Stomach (tissue), 8 donors: ENCODE measurements at regions not wholly inside any gene's neighbourhood (a gene's known extent, or its start where the extent isn't known, plus 50 kb on each side); places are given as distances from the start of the nearest gene placed in this dataset.

Experiments used
- DNase-seq, 2 donors: peaks; one replicate each; pipeline versions ENCODE4 v3.0.0 to v3.0.0-alpha.2; 2013 to 2019
- H3K27ac ChIP-seq, 5 donors: fragments of 200-600 bp in 4 of 5; sonication (generic) in 4 of 5; one replicate each; pipeline ENCODE4 v1.5.1; 2013 to 2019; ENCODE audit warnings: mild to moderate bottlenecking in 1 of 5, moderate library complexity in 1 of 5
- H3K27me3 ChIP-seq, 3 donors: fragments of 200-600 bp; sonication (generic); one replicate each; pipeline ENCODE4 v1.5.1; 2017 to 2019; ENCODE audit warnings: mixed run types in 1 of 3
- H3K36me3 ChIP-seq, 4 donors: fragments of 200-600 bp; sonication (generic); 1 replicate in 3 of 4; 2 replicates in 1 of 4; pipeline ENCODE4 v1.5.1; 2016 to 2019
- H3K4me1 ChIP-seq, 4 donors: fragments of 200-600 bp; sonication (generic); one replicate each; pipeline ENCODE4 v1.5.1; 2016 to 2019
- H3K4me3 ChIP-seq, 4 donors: fragments of 200-600 bp; sonication (generic) in 3 of 4; one replicate each; pipeline ENCODE4 v1.5.1; 2016 to 2019; ENCODE audit warnings: mild to moderate bottlenecking in 1 of 4
- H3K9me3 ChIP-seq, 4 donors: fragments of 200-600 bp; sonication (generic); one replicate each; pipeline ENCODE4 v1.5.1; 2016 to 2019
- EP300 ChIP-seq: sonication (generic); formaldehyde crosslinking; IDR thresholded peaks from one replicate; pipeline ENCODE4 v1.6.1; 2017; ENCODE audit warnings: antibody characterized with exemption
- POLR2A ChIP-seq, 4 donors: fragments of 450-650 bp; IDR thresholded peaks; one replicate each; pipeline ENCODE4 v1.6.1; 2016; ENCODE audit warnings: antibody characterized with exemption in 4 of 4, control low read depth in 2 of 4, mild to moderate bottlenecking in 1 of 4, moderate library complexity in 1 of 4
- POLR2AphosphoS5 ChIP-seq, 3 donors: sonication (generic); formaldehyde crosslinking; IDR thresholded peaks; one replicate each; pipeline ENCODE4 v1.6.1; 2016; ENCODE audit warnings: antibody characterized with exemption in 3 of 3
- WGBS, 5 donors: extraction: QIAGEN DNeasy Blood & Tissue Kit in 3 of 5; methylation state at CpG; one replicate each; pipeline versions ENCODE4 v1.1.5 to v1.1.7; 2013 to 2018; 5-methylcytosine and 5-hydroxymethylcytosine counted together
- intact Hi-C: fragments of 100-400 bp; cut with DNase I; formaldehyde crosslinking; loops from one replicate; pipeline ENCODE4 v1.15.1; 2023; ENCODE audit warnings: low total_unique reads
- TF ChIP-seq, protein P1 (sequence below), 7 experiments: fragments of 450-650 bp in 4 of 7; fragments of 200-600 bp in 3 of 7; sonication (generic) in 3 of 7; IDR thresholded peaks; one replicate each; pipeline ENCODE4 v1.5.1; 2016 to 2019; ENCODE audit warnings: antibody characterized with exemption in 7 of 7, control low read depth in 2 of 7, mild to moderate bottlenecking in 1 of 7
- donor health status: healthy with polysubstance abuse.
- donor health status: Bipolar disorder and iron deficiency.
- donor health status: healthy.

DNA sequence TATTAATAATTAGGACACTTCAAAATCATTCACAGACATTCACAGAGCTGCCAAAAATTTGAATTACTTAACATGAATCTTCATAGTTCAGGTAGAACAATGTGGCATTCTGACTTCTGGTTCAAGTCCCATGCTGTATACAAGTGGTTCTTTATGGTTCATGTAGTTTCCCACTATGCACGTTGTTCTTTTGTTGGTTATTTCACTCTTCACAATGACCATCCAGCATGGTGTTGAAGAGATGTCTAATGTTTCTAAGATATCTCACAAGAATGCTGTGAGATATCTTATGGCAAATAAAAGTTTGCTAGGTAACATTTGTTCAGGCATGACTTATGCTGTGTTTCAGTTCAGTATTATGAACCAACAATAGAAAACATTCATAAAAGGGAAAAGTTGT is 88.2 kb upstream of the SLITRK6 start:
- TF ChIP-seq EP300 (no peak), POLR2A (IDR thresholded peaks at IDR 0.05) (no peak), POLR2AphosphoS5 (IDR thresholded peaks at IDR 0.05) (no peak)
- TF ChIP-seq, protein P1, sequence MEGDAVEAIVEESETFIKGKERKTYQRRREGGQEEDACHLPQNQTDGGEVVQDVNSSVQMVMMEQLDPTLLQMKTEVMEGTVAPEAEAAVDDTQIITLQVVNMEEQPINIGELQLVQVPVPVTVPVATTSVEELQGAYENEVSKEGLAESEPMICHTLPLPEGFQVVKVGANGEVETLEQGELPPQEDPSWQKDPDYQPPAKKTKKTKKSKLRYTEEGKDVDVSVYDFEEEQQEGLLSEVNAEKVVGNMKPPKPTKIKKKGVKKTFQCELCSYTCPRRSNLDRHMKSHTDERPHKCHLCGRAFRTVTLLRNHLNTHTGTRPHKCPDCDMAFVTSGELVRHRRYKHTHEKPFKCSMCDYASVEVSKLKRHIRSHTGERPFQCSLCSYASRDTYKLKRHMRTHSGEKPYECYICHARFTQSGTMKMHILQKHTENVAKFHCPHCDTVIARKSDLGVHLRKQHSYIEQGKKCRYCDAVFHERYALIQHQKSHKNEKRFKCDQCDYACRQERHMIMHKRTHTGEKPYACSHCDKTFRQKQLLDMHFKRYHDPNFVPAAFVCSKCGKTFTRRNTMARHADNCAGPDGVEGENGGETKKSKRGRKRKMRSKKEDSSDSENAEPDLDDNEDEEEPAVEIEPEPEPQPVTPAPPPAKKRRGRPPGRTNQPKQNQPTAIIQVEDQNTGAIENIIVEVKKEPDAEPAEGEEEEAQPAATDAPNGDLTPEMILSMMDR (IDR thresholded peaks at IDR 0.05) = no peak
- Histone ChIP-seq H3K9me3 (no peaks in the 10 kb centered on the region), H3K4me3 (no peak overlapping the region), H3K27ac (no peak overlapping the region), H3K27me3 (no peaks in the 10 kb centered on the region), H3K36me3 (no peaks in the 10 kb centered on the region), H3K4me1 (no peaks in the 10 kb centered on the region)
- 51 to 78% (median 67%) methylated on average over 1 of the region's 1 CpG for WGBS, 5 donors
- no peak for DNase-seq
- intact Hi-C loops = no loop called here

- no peak overlapping the region for H3K27ac ChIP-seq
- H3K4me1 ChIP-seq = no peaks in the 10 kb centered on the region
- H3K4me3 ChIP-seq = no peak overlapping the region
- no peaks in the 10 kb centered on the region for H3K9me3 ChIP-seq
- DNase-seq = no peak
- intact Hi-C loops = no loop called here
- no peaks in the 10 kb centered on the region for H3K36me3 ChIP-seq
- WGBS, 5 donors = 64 to 80% (median 72%) methylated on average over 2 of the region's 2 CpGs
- TF ChIP-seq POLR2A (IDR thresholded peaks at IDR 0.05) (no peak), POLR2AphosphoS5 (IDR thresholded peaks at IDR 0.05) (no peak), EP300 (no peak)
- TF ChIP-seq, protein P1 (IDR thresholded peaks at IDR 0.05) = no peak
- no peaks in the 10 kb centered on the region for H3K27me3 ChIP-seq
Observed at GRCh38 chr13:85879014-85879413, 79.8 kb upstream of the SLITRK6 start.

DNA sequence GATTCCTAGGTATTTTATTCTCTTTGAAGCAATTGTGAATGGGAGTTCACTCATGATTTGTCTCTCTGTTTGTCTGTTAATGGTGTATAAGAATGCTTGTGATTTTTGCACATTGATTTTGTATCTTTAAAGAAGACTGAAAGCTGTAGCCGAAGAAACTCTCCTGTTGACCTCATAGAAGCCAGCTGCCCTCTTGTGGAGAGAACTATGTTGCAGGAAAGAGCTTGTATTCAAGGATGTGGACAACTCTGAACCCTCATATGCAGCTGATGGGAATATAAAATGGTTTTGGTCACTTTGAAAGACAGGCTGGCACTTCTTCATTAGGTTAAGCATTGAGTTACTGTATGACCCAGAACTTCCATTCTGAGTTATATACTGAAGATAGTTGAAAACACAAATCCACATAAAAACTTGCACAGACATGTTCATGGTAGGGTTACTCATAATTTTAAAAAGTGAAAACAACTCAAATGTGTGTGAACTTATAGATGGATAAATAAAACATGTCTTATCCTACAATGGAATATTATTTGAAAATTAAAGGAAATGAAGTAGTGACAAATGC is 65.8 kb upstream of the SLITRK6 start:
- Histone ChIP-seq H3K27ac (no peak overlapping the region), H3K9me3 (no peaks in the 10 kb centered on the region), H3K27me3 (no peaks in the 10 kb centered on the region), H3K36me3 (no peaks in the 10 kb centered on the region), H3K4me3 (no peak overlapping the region), H3K4me1 (no peaks in the 10 kb centered on the region)
- TF ChIP-seq POLR2AphosphoS5 (IDR thresholded peaks at IDR 0.05) (no peak), EP300 (no peak), POLR2A (IDR thresholded peaks at IDR 0.05) (no peak)
- TF ChIP-seq, protein P1 (IDR thresholded peaks at IDR 0.05) = no peak
- intact Hi-C loops = no loop called here
- WGBS, 5 donors = 55 to 65% (median 59%) methylated on average over 1 of the region's 1 CpG
- DNase-seq = peak in 1 of 2 donors; percentile 9

DNA sequence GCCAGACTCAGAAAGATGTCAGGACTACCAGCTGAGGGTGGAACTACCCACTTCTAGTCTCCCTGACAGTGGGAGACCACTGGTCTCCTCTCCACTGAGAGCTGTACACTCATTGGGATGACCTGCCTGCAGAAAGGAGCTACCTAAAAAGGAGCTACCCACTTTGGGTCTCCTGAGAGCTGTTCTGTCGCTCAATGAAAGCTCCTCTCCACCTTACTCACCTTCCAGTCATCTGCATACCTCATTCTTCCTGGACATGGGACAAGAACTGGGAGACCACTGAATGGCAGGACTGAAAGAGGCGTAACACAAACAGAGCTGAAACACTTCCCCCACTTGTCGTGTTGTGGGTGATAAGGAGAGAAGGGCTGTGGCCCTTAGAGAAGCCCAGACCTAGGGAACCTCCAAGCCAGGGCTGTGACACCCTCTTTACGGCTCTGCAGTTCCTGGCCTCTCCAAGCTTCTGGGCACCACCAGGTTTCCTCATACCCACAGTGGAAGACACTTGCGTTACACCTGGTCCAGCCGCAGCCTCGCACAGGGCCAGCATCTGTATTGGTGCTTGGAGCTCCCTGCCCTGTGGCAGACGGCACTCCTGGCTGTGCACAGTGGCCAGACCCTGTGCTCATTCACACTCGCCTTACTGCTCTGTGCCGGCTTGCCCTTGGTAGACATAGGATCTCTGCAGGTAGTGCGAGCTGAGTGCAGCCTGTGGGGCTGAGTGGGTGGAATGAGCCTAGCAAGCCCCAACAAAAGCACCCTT is 54.9 kb upstream of the SLITRK6 start:
- Histone ChIP-seq H3K27ac (no peak overlapping the region), H3K9me3 (peaks cover 0 to 35% (median 27%) of the 10 kb centered on the region in 4 donors), H3K4me3 (no peak overlapping the region), H3K4me1 (no peaks in the 10 kb centered on the region), H3K27me3 (no peaks in the 10 kb centered on the region), H3K36me3 (no peaks in the 10 kb centered on the region)
- no peak for DNase-seq
- intact Hi-C loops = no loop called here
- WGBS, 5 donors = 79 to 93% (median 86%) methylated on average over 7 to 11 of the region's 11 CpGs
- TF ChIP-seq EP300 (no peak), POLR2AphosphoS5 (IDR thresholded peaks at IDR 0.05) (no peak), POLR2A (IDR thresholded peaks at IDR 0.05) (no peak)
- TF ChIP-seq, protein P1 (IDR thresholded peaks at IDR 0.05) = no peak
